GM03348 (cell line): ENCODE measurements at regions not wholly inside any gene's neighbourhood (a gene's known extent, or its start where the extent isn't known, plus 50 kb on each side); places are given as distances from the start of the nearest gene placed in this dataset.

Source experiments
- DNase-seq: peaks from one replicate; pipeline ENCODE4 v3.0.0; 2012; ENCODE audit warnings: low spot score

DNA sequence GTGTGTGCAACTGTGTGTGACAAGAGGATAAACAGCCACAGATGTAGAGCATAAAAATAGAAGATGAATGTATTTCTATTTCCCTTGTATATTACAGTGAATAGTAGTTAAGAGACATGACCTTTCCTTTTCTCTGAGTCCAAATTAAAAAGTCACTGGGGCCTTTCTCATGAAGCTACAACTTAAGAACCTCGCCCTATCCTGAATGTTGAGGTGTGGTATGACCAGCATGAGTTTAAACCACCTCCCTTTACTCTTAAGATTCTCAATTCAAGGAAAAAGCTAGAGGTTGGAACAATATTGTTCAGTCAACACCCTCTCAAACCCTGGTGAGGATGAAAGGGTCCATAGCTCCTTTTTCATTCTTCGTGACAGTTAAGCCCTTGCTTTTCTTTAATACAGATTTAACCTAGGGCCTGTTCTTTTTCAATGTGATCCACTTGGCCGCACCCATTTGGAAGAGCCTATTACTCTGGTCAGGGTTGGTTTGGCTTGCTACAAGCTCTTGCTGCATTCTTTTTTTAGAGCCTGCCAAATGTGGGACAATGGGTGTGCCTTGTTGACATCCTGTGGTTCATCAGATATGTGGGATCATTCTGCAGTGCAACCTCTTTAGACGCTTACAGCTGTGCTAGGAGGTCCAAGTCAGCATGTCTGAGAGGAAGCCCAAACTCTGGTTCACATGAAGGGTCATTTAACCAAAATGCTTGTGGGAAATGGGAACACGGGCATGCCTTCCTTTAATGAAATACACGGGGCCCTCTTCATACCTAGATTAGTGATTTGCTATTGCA, 290.0 kb downstream of the HAO1 start:
- peak; percentile 50 for DNase-seq

DNA sequence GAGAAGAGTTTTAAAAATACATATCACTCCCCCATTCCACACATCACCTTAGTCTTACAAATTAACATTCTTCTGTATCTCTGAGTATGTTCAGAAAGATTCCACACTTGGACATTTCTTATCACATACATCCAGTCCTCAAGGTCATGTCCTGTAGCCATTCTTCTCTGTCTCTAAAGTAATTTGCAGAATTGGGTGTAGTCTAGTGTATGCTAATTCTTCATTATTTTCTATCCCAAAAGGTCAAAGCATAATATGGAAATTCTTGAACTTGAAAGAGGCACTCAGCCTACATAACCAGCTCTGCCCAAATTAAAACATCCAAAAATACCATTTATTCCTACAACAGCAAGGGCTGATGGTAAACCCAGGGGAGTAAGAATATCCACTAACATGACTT, 286.0 kb downstream of the HAO1 start:
- no peak for DNase-seq

DNA sequence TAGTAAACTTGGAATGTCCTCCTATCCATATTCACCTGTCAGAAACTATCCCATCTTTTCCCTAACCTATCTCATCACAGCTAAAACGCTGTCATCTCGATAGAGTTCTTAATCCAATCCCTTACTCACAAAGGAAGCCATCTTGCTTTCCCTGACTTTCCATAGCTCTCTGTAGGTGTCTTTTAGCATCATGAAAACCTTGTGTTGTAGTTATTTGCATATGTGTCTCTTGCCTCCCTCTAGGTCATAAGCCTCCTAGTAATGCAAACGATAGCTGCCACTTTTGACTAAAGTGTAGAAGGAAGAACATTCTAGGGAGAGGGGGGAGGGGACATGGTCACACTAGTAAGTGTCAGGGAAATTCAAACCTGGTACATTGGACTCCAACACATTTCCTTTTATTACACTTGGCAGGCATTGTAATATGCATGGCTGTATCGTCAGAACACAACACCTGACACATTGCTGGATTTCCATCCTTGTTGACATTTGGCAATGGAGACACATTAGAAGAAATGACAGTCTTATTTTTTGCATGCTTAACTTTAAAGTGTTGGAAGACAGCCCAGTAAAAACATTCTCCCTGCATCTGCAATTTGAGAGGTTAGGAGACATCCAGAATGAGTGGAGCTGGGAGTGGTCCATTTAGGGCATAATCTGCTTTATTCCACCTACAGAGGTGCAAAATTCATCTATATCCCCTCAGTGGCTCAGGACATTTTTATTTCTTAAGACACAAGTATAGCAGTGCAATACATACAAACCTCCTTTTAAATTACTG, 283.4 kb downstream of the HAO1 start:
- DNase-seq = no peak

DNA sequence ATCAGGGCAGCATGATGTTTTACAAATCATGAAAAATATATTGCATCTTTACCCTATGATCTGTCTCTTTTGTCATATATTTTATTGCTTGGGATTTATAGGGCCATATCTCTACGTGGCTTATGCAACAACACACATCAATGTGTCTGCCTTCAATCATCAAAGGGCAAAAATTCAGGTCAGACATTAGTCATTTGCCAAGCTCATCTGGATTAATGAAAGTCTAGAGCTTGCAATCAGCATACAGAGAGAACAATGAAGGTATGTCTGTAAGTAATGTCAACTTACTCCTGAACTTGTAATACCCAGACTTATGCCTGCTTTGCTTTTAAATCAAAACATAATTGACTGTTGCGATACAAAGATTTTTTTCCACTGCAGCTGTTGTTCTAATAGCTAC, 282.7 kb downstream of the HAO1 start:
- no peak for DNase-seq

DNA sequence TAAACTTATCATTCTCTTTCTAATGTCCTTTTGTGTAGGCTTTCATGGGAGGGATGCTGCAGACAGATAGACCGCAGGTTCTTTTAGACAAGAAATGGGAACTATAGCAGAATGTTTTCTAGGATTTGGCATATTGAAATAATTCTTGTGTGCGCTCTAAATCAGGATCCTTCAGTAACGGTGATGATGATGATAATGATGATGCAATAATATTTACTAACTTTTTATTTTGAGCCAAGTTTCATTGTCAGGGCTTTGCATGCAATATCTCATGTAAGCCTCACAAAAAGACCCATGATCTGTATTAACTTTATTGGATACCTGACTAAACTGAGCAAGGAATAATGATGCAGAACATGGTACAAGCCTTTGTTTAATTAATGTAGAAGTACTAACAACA, 280.1 kb downstream of the HAO1 start:
- DNase-seq = no peak

DNA sequence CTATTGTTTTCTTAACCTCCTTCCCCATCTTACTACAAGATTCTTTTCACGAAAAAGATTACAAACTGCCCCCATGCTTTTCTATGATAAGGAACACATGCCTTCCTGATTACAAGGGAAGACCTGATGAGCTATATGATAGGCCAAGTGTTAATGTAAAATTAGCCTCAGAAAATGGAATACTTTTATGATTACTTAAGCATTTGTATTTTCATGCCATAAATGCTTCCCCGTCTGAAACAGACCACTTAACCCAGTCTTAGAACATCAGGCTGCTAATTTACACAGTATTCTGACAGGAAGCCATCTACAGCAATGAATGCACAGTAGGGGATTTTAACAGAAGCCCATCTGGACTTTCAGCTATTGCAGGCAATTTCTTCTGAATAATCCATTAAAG, 274.9 kb downstream of the HAO1 start:
- DNase-seq = no peak

DNA sequence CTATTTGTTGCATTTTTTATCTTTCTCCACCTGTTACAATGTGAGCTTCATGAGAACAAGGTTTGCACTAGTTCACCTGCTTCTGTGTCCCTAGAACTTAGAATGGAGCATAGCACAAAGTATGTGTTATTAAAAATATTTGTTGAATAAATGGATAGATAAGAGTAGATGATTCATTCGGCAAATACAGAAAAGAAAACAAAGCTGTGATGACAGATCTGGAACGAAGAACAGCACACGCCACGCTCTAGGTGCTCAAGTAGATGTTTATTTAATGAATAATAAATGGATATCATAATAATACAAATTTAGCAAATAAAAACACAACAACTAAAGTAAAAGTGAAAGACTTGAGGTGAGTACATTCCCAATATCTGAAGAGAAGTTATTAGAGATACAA, 273.1 kb downstream of the HAO1 start:
- no peak for DNase-seq

DNA sequence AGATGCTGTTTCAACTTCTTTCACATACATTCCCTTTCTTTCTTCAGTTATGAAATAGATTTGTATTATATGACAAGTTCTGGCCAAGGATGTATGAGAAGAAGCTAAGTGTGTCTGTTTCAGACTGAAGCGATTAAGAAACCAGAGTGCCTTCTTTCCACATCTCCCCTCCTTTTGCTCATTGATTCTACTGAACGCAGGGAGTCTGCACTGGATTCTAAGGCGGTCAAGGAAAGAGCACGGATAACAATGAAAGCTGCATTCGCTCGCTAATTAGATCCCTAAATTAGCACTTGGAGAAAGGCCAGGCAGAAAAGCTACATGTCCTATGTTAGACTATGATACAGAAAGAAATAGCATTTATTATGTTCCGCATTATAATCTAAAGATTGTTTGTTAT, 267.7 kb downstream of the HAO1 start:
- no peak for DNase-seq

DNA sequence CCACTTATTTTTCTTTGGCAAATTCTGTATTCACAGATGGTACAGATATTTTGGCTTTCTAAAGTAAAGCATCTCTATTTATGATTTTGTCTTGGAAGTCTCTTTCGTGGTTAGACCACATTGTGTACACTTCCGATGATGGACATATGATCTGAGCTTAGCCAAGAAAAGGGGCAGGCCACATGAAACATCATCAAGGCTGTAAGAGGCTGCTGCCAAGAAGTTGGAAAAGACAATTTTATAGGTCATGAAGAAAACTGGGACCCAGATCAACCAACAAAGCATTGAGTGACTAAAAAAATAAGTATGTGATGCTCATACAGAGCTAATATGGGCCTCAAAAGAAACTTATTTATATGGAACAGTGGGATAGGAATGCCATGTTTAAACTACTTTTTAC, 266.4 kb downstream of the HAO1 start:
- peak; percentile 24 for DNase-seq

DNA sequence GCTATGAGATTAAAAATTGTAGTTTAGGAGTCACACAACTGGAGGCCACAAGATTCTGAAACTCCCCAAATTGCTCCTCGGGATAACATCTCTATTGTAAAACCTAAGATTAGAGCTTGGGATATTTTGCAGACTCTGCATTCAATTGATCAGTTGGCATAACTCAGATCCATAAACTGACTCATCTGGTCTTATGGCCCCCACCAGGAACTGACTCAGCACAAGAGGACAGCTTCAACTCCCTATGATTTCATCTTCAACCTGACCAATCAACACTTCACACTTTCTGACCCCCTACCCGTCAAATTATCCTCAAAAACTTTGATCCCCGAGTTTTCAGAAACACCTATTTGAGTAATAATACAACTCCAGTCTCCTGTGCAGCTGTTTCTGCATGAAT, 257.3 kb downstream of the HAO1 start:
- no peak for DNase-seq

DNA sequence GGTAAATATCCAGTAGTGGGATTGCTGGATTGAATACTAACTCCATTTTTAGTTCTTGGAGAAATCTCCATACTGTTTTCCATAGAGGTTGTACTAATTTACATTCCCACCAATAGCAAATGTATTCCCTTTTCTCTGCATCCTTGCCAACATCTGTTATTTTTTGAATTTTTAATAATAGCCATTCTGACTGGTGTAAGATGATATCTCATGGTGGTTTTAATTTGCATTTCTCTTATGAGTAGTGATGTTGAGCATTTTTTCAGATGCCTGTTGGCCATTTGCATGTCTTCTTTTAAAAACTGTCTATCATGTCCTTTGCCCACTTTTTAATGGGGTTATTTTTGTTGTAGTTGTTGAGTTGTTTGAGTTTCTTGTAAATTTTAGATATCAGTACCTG, 253.2 kb downstream of the HAO1 start:
- no peak for DNase-seq

DNA sequence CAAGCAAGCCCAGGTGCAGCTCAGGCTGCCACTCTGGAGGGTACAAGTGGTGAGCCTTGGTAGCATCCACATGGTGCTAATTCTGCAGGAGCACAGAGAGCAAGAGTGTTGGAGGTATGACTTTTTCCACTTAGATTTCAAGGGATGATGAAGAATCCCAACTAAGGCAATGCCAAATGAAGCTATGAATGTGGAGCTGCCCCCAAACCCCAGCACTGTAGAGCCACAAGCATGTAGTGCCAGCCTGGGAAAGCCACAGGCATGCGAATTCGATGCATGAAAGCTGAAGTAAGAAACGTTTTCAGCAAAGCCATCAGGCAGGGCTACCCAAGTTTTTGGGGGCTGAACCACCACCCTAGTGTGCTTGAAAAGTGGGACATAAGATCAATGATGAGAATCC, 251.1 kb downstream of the HAO1 start:
- no peak for DNase-seq

DNA sequence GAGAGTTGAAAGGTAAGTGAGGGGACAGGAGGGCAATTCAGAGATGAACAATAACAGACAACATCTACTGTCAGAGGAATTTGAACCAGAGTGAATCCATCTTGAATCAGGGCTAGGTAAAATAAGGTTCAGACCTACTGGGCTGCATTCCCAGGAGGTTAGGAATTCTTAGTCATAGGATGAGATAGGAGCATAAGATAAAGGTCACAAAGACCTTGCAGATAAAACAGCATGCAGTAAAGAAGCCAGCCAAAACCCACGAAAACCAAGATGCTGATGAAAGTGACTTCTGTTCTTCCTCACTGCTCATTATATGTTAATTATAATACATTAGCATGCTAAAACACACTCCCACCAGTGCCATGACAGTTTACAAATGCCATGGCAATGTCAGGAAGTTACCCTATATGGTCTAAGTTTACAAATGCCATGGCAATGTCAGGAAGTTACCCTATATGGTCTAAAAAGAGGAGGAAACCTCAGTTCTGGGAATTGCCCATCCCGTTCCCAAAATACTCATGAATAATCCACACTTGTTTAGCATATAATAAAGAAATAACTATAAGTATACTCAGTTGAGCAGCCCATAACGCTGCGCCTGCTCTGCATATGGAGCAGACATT, 248.5 kb downstream of the HAO1 start:
- DNase-seq = no peak

DNA sequence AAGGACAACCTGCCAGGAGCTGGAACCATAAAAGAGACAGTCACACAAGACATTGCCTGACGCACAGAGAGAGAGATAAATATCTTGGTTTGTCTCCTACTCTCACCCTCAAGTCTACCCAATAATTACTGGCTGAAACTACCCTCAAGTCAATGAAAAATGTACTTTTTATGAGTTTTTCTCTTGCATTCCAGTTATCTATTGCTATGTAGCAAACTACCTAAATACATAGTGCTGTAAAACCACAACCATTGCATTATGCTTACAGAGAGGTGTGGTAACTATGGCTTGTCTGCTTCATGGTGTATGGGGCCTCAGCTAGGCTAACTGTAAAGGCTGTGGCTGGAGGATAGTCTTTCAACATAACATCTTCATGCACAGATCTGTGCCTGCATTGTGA, 247.8 kb downstream of the HAO1 start:
- no peak for DNase-seq

DNA sequence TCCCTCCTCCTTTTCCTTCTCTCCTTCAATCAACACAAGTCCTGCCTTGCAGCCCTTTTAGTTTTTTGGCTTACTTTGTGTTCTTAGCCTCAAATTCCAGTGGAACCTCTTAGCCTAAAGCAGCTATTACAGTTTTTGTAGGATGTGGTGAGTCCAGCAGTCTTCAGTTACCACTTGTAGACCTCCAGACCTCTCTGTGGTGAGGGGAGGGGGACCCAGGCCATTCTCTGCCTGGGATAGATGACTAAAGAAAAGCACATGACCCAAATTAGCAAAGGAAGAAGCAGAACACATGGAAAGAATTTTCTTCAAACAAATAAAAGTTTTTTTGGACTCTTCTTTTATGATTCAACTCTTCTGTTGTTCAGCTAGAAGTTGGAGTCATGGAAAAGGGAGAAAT, 246.5 kb downstream of the HAO1 start:
- DNase-seq = no peak

DNA sequence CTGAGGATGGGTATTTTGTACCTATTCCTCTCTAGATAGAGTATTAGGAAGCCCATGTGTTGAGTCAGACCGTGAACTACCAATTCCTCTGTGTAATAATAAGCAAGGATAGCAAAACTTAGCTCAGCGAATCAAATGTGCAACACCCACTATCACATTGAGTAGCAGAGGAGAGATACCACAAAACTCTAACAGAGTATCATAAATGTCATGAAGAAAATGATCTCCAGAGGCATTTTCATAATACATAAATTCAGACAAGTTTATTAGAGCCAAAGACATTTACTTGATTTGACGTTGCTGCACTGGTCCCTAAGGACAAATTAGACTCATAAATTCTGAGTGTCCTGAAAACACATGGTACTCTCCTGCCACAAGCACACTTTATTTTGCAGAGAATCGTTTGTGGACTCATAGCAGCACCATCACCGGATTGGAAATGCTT, 245.2 kb downstream of the HAO1 start:
- DNase-seq = no peak

DNA sequence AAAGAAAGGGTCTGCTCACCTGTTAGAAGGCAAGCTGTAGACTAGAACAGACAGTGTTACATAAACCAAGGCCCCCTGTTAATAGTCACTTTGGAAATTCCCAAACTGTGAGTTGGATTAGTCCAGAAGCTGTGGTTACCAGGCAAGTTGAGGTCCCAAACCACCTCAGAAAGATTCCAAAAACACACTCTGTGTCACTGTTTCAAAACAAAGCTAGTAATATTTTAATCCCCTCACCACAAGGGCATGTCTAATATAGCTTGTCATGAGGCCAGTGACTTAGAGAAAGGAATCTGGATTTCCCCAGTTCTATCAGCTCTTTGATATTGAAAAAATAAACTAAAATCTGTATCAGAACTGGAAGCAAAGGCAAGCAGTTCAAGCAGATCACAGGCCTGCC, 244.6 kb downstream of the HAO1 start:
- DNase-seq = peak; percentile 2

DNA sequence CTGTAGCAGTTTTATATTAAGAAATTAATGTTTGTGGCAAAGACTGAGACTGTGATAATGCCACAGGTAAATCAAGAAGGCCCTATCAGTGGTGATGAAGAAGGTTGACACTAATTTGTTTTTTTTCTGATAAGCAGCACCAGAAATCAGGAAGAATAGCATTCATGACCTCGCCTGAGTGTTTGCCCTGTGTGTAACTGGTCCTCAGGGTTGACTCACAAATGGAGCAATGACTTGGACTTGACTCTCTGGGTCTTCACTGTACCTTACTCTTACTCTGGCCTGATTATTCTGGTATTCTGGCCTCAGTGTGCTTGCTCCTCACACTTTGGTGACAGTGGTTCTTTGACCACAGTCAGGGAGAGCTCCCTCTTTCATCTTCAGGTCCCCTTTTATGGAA, 243.9 kb downstream of the HAO1 start:
- no peak for DNase-seq

DNA sequence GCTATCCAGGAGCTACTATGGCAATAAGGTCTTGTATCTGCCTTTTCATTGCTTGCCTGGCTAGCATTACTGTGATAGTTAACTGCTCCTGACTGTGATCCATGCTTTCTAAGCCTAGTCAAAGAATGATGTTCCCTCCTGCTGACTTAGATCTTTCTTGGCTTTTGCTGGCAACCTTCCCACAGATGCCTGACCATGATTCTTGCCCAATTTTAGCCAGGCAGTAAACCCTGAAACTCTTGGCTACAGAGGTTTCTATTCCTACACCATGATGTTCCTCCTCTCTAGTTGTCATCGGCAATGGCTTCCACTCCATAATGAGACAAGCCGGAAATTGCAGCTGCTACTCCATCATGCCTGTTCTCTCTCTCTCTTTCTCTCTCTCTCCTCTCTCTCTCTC, 238.1 kb downstream of the HAO1 start:
- no peak for DNase-seq

DNA sequence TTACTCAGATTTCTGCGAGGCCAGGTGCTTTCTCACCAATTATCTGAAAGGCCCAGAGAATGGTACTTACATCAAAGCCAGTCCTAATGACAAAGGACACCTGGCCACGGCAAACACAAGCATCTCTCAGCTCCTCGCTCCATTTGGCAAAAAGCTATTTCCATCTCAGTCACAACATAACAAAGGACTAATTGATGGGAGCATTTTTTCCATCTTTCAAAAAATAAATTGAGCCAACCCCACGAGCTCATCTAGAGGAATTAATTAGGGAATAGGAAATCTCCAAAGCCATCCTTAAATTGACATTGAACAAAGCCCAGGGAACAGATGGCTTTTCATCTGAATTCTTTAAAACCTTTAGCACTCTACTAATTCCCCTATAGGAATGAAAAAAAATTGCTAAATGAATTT, 236.7 kb downstream of the HAO1 start:
- DNase-seq = no peak

DNA sequence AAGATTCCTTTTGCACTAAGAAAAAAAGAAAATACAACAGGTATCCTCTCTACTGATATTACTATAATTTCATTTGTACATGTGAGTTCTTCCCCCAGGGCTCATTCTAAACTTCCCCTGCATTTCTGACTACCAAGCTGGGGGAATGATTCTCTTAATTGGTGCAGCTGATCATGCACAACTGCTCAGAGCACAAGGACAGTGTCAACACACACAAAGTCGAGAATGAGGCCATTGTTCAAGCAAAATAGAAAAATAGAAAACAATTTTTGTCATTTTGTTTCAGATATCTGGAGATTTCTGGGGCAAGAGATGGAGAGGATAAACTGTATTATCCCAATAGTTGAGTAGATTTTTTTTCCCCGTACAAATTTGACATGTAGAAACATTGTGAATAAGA, 236.3 kb downstream of the HAO1 start:
- no peak for DNase-seq

DNA sequence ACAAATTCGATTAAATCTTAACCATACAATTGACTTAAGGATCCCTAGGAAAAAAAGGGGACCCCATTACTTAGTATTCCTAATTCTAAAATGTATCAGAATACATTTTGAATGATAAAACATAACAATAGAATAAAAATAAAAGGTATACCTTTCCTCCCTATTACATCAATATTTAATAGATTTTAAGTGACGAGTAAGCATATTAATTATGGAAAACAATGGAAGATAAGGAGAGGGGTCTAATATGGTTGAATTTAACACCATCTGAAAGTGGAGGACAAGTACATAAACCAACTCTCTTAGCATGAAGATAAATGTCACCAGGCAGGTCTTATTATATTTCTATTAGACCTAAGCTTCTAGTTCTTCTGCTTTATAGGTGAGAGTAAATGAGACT, 232.1 kb downstream of the HAO1 start:
- no peak for DNase-seq

DNA sequence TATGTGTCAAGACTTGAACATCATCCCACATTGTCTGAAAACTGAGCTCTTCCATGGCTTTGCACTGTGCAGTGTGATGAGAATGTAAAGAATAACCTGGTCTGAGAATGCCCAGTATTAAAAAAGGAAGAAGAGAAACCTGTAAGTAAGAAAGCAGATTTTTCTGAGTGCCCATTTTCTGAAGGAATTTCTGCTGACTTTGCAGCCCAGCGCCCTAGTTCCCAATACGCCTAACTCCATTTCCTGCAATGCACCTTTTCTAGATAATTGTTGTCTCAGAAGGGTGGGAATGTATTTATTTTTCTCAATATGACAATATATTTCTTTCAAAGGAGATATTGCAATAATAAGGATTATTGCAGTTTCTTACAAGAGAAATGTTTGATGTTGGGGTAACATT, 231.5 kb downstream of the HAO1 start:
- no peak for DNase-seq
